ENCODE measurements at regions not wholly inside any gene's neighbourhood (a gene's known extent, or its start where the extent isn't known, plus 50 kb on each side); places are given as distances from the start of the nearest gene placed in this dataset.

GRCh38 chr20:50286609-50287008 is 96.0 kb downstream of the CEBPB start:
- DNase-seq, result no peak

GRCh38 chr20:50287512-50287911 is 96.9 kb downstream of the CEBPB start:
- DNase-seq, result no peak

- no peak for DNase-seq
Observed at GRCh38 chr20:50288128-50288623, 97.5 kb downstream of the CEBPB start.

- DNase-seq, result no peak
Observed at GRCh38 chr20:50289581-50289980, 99.0 kb downstream of the CEBPB start.

GRCh38 chr20:50290112-50290511 is 99.5 kb downstream of the CEBPB start:
- no peak for DNase-seq

- no peak for DNase-seq
Observed at GRCh38 chr20:50290808-50291207, 100.2 kb downstream of the CEBPB start.

GRCh38 chr20:50291254-50292078 is 100.8 kb downstream of the CEBPB start:
- DNase-seq, result no peak

- no peak for DNase-seq
Observed at GRCh38 chr20:50292079-50292590, 101.5 kb downstream of the CEBPB start.

- DNase-seq, result no peak
Observed at GRCh38 chr20:50292591-50293283, 102.1 kb downstream of the CEBPB start.

- no peak for DNase-seq
Observed at GRCh38 chr20:50293284-50294139, 102.9 kb downstream of the CEBPB start.

- no peak for DNase-seq
Observed at GRCh38 chr20:50294164-50295088, 103.8 kb downstream of the CEBPB start.

- no peak for DNase-seq
Observed at GRCh38 chr20:50295345-50295744, 104.7 kb downstream of the CEBPB start.

GRCh38 chr20:50295762-50296449 is 105.3 kb downstream of the CEBPB start:
- DNase-seq, result no peak

GRCh38 chr20:50296450-50297375 is 106.1 kb downstream of the CEBPB start:
- no peak for DNase-seq

- DNase-seq, result no peak
Observed at GRCh38 chr20:50297498-50298376, 107.1 kb downstream of the CEBPB start.

GRCh38 chr20:50298554-50299324 is 108.1 kb downstream of the CEBPB start:
- DNase-seq, result no peak

GRCh38 chr20:50299325-50299629 is 108.6 kb downstream of the CEBPB start:
- DNase-seq, result no peak

- DNase-seq, result no peak
Observed at GRCh38 chr20:50301165-50301564, 110.5 kb downstream of the CEBPB start.

All from NCI-H1694 treated with DMSO at 0.1 percent for 48 hours (cell line).